ENCODE measurements at regions not wholly inside any gene's neighbourhood (a gene's known extent, or its start where the extent isn't known, plus 50 kb on each side); places are given as distances from the start of the nearest gene placed in this dataset.

DNA sequence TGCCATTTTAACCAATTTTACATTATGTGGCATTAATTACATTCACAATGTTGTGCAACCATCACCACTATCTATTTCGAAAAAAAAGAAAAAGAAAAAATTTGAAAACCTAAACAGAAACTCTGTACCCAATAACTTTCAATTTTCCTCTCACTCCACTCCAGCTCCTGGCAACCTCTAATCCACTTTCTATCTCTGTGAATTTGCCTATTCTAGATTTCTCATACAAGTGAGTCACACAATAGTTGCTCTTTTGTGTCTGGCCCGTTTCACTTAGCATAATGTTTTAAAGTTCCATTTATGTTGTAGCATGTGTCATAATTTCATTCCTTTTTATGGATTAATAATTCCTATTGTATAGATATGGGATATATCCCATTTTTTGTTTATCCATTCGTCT is 53.3 kb upstream of the TBC1D5 start:
- TF ChIP-seq, protein P1, sequence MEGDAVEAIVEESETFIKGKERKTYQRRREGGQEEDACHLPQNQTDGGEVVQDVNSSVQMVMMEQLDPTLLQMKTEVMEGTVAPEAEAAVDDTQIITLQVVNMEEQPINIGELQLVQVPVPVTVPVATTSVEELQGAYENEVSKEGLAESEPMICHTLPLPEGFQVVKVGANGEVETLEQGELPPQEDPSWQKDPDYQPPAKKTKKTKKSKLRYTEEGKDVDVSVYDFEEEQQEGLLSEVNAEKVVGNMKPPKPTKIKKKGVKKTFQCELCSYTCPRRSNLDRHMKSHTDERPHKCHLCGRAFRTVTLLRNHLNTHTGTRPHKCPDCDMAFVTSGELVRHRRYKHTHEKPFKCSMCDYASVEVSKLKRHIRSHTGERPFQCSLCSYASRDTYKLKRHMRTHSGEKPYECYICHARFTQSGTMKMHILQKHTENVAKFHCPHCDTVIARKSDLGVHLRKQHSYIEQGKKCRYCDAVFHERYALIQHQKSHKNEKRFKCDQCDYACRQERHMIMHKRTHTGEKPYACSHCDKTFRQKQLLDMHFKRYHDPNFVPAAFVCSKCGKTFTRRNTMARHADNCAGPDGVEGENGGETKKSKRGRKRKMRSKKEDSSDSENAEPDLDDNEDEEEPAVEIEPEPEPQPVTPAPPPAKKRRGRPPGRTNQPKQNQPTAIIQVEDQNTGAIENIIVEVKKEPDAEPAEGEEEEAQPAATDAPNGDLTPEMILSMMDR (IDR thresholded peaks at IDR 0.05; ENCODE audit: insufficient read depth, low read length, poor library complexity, severe bottlenecking): no peak
- no peak for TF ChIP-seq EZH2phosphoT487 (conservative IDR thresholded peaks at IDR 0.05; ENCODE audit: low read length)

Measured in SU-DHL-6 (cell line).